Fibroblast of the aortic adventitia (primary cell): ENCODE measurements at regions not wholly inside any gene's neighbourhood (a gene's known extent, or its start where the extent isn't known, plus 50 kb on each side); places are given as distances from the start of the nearest gene placed in this dataset.

ENCODE experiments used
- DNase-seq: peaks from one replicate; pipeline ENCODE4 v3.0.0-alpha.2; 2010; ENCODE audit warnings: low read depth
- H3K4me3 ChIP-seq: 2 replicates; pipeline ENCODE4 v1.5.1; 2011; ENCODE audit warnings: low read depth, mild to moderate bottlenecking, control low read depth, low read length, moderate library complexity
- TF ChIP-seq, protein P1 (sequence below): IDR thresholded peaks from 2 replicates; pipeline ENCODE4 v1.5.1; 2011; ENCODE audit warnings: mild to moderate bottlenecking, low read length, control low read depth, inconsistent platforms; ENCODE audit not compliant: insufficient read depth

- no peak overlapping the region for H3K4me3 ChIP-seq
- TF ChIP-seq, protein P1, sequence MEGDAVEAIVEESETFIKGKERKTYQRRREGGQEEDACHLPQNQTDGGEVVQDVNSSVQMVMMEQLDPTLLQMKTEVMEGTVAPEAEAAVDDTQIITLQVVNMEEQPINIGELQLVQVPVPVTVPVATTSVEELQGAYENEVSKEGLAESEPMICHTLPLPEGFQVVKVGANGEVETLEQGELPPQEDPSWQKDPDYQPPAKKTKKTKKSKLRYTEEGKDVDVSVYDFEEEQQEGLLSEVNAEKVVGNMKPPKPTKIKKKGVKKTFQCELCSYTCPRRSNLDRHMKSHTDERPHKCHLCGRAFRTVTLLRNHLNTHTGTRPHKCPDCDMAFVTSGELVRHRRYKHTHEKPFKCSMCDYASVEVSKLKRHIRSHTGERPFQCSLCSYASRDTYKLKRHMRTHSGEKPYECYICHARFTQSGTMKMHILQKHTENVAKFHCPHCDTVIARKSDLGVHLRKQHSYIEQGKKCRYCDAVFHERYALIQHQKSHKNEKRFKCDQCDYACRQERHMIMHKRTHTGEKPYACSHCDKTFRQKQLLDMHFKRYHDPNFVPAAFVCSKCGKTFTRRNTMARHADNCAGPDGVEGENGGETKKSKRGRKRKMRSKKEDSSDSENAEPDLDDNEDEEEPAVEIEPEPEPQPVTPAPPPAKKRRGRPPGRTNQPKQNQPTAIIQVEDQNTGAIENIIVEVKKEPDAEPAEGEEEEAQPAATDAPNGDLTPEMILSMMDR = no peak
- no peak for DNase-seq
These were observed 71.5 kb downstream of the PTGR3 start for GRCh38 chr18:75137346-75137877.

DNA sequence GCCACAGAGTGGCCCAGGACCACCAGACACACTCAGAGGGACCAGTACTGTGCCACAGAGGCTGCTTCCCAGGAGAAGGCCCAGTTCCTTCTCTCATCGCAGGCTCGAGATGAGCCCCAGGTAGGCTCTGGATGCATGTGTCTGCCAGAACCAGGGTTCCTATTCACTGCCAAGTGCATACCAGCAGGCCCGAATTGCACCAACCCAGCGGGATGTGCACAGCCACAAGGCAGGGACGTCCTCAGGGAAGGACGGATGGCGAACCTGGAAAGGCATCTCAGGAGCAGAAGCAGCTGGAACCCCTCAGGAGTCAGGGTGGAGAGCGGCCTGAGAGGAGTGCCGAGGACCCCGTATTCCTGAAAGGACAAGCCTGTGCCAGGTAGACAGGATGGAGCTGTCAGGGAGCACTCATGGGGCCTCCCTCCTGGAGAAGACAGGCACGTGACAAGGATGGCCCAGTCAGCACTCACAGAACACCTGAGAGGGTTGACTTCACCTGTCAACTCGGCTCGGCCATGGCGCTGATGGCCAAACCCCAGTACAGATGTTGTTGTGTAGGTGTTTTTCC lies 73.7 kb downstream of the PTGR3 start:
- TF ChIP-seq, protein P1 = no peak
- H3K4me3 ChIP-seq = no peak overlapping the region
- DNase-seq = no peak

GRCh38 chr18:75134611-75134975 lies 74.3 kb downstream of the PTGR3 start:
- TF ChIP-seq, protein P1 = no peak
- DNase-seq = no peak
- no peak overlapping the region for H3K4me3 ChIP-seq

DNA sequence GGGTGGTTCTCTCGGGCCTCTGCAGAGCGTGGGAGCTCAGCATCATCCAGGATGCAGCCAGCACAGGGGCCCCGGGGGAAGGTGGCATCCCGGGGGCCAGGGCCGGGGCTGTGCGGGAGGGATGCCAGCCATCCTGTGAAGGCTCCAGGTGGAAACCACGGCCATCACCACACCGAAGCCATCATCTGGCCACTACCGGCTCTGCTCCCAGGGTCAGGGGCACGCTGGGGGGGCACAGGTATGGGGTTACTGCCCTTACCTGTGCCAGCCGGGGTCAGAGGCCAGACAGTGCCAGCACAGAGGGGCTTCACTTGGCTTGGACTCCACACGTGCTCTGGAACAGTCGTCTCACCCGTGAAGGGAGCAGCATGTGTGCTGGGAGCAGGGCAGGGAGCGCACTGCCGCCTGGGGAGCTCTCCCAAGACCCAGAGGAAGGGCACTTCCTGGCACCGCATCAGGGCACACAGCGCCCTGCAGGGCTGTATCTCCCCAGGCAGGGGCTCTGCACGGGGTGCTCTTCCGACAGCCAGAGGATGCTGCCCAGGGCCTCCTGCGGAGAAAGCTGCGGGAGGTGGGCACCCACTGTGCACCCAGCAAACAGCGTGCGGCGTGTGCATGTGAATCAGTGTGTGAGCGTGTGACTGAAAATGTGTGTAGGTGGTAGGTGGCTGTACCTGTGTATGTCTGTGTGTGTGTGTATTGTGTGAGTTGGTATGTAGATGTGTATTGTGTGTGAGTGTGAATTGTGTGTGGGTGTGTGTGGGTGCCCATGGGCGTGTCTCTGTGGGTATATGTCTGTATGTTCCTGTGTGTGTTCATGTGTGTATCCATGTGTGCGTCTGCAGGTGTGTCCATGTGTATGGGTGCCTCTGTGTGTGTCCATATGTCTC lies 75.0 kb downstream of the PTGR3 start:
- no peak for DNase-seq
- TF ChIP-seq, protein P1 = no peak
- H3K4me3 ChIP-seq = no peak overlapping the region

GRCh38 chr18:75132931-75133525 lies 75.9 kb downstream of the PTGR3 start:
- TF ChIP-seq, protein P1 = no peak
- no peak overlapping the region for H3K4me3 ChIP-seq
- DNase-seq = no peak

- DNase-seq = no peak
- TF ChIP-seq, protein P1 = no peak
- no peak overlapping the region for H3K4me3 ChIP-seq
These were observed 76.7 kb downstream of the PTGR3 start for GRCh38 chr18:75132098-75132870.
